ENCODE measurements at regions not wholly inside any gene's neighbourhood (a gene's known extent, or its start where the extent isn't known, plus 50 kb on each side); places are given as distances from the start of the nearest gene placed in this dataset.

DNA sequence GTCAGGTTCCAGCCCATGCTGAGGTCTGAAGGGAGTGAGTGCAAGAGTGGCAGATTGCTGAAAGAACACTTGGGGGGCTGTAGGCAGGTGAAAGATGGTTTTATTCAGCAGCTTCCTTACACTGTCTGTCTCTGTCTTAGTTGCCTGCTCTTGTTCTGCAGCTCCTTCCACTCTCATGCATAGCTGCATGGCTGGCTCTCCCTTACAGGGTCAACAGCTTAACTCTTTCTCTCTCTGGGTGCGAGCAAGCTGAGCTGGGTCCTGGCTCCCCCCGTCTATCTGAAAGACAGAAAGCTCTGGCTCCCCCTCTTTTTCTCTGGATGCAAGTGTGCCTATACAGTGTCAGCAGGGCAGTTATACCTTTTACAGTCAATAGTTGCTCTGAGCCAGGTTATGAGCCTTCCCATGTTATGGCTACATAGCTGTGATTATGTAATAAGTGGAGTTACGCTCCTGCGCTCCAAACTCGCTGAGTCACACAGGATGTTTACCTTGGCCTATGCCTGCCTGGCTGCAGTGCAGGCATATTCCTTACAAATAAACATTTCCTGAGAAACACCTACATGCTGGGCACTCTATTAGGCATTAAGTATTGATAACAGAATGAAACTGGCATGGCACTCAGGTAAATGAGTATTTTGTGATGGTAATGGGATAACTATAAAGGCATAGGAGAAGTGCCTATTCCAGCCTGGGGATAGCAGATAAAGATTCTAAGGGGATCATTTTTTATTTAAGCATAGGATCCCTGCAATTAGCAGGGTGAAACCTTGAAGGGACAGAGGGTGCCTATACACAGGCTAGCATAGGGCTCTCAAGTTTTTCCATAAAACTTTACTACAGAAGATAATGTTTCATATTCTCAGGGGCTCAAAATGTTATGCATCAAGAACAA lies 826.9 kb upstream of the PCDH9 start:
- no peak for DNase-seq (ENCODE audit: low read depth in 1 of 2, low spot score in 2 of 2)

DNA sequence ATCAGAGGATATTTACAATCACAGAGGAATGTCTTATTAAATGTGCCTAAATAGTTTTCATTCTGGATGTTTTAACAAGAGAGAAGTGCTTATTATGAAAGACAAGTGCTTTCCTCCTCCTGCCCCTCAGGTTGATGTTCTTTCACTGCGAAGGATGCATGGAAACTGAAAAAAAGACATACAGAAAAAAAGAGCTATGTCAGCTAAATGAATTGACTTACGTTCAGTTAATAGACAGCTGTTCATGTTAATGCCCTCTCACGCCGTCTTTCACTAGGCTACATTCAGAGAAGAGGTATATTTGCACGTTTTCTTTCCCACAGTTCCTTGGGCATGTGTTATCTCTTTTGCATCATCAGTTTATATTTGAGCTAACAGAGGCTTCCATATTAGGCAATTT lies 821.8 kb upstream of the PCDH9 start:
- H3K4me1 ChIP-seq (replicated peaks), result no peaks in the 10 kb centered on the region
- H3K27ac ChIP-seq, result no peak overlapping the region
- DNase-seq (ENCODE audit: low read depth in 1 of 2, low spot score in 2 of 2), result no peak
- H3K36me3 ChIP-seq, result no peaks in the 10 kb centered on the region
- H3K4me3 ChIP-seq, result no peak overlapping the region
- H3K9me3 ChIP-seq (replicated peaks), result no peaks in the 10 kb centered on the region
- H3K27me3 ChIP-seq (replicated peaks), result no peaks in the 10 kb centered on the region

More for the DNA sequence above, 826.9 kb upstream of the PCDH9 start:
- no peak overlapping the region for H3K27ac ChIP-seq
- no peak overlapping the region for H3K4me3 ChIP-seq
- no peaks in the 10 kb centered on the region for H3K9me3 ChIP-seq (replicated peaks)
- H3K36me3 ChIP-seq, result no peaks in the 10 kb centered on the region
- H3K27me3 ChIP-seq (replicated peaks), result no peaks in the 10 kb centered on the region
- no peaks in the 10 kb centered on the region for H3K4me1 ChIP-seq (replicated peaks)

DNA sequence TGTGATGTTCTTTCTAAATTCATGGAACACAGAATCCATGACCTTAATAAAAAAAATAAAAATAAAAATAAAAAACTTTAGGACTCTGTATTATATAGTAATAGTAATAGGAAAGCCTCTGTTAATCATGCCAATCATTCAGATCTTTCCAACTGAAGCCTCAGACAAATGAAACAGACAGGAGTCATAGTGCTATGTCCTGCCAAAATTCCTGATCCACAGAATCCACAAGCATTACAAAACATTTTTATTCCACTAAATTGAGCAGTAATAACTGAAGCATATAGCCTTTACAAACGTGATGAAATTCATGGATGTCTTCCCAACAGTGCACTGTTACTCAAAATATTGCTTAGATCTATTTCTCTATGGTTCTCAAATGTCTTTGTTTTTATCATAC lies 820.6 kb upstream of the PCDH9 start:
- Histone ChIP-seq H3K4me3 (no peak overlapping the region), H3K4me1 (replicated peaks) (no peaks in the 10 kb centered on the region), H3K27ac (no peak overlapping the region), H3K9me3 (replicated peaks) (no peaks in the 10 kb centered on the region), H3K36me3 (no peaks in the 10 kb centered on the region), H3K27me3 (replicated peaks) (no peaks in the 10 kb centered on the region)
- DNase-seq (ENCODE audit: low read depth in 1 of 2, low spot score in 2 of 2), result no peak

DNA sequence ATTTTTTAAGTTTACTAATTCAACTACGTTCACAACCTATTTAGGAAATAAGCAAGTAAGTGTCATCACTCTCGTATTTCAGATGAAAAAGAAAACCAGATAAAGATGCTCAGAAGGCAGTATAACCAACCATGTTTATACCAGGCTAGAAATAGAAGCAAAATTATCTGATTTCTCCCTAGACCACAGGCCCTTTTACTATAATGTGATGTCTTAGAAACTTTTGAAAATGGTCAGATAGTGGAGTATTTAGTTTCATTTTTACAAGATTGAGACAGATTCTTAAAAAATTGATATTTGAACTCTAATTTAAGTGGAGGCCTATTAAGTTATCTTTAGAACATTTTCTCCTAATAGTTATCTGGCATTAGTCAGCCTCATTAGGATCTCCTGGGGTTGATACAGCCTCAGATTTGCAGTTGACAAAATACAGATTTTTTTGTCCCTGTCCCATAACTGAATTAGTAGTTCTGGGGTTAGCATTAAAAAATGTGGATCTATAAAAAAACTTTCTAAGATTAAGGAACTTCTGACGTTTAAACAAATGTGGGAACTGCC lies 818.7 kb upstream of the PCDH9 start:
- H3K27me3 ChIP-seq (replicated peaks), result no peaks in the 10 kb centered on the region
- H3K27ac ChIP-seq, result no peak overlapping the region
- no peaks in the 10 kb centered on the region for H3K9me3 ChIP-seq (replicated peaks)
- no peak overlapping the region for H3K4me3 ChIP-seq
- no peak for DNase-seq (ENCODE audit: low read depth in 1 of 2, low spot score in 2 of 2)
- H3K36me3 ChIP-seq, result no peaks in the 10 kb centered on the region
- H3K4me1 ChIP-seq (replicated peaks), result no peaks in the 10 kb centered on the region

DNA sequence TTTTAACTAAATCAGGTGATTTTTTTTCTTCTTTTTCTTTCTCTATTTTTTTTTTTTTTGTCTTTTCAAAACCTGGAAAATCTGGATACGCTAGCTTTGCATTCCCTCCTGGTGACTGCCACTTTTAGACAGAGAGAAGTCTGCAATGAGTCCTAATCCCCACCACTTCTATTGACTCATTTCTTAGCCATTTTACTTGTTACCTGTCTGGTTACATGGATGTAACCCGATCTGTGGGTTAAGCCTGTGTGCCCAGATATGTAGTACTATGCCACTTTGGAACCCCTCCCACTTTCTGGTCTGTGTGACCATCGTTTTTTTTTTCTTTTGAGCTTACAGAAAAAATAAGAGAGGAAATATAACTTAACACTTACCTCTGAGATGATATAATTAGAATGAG lies 817.8 kb upstream of the PCDH9 start:
- DNase-seq (ENCODE audit: low read depth in 1 of 2, low spot score in 2 of 2), result no peak
- Histone ChIP-seq H3K4me3 (no peak overlapping the region), H3K36me3 (no peaks in the 10 kb centered on the region), H3K4me1 (replicated peaks) (no peaks in the 10 kb centered on the region), H3K27me3 (replicated peaks) (no peaks in the 10 kb centered on the region), H3K27ac (no peak overlapping the region), H3K9me3 (replicated peaks) (no peaks in the 10 kb centered on the region)

DNA sequence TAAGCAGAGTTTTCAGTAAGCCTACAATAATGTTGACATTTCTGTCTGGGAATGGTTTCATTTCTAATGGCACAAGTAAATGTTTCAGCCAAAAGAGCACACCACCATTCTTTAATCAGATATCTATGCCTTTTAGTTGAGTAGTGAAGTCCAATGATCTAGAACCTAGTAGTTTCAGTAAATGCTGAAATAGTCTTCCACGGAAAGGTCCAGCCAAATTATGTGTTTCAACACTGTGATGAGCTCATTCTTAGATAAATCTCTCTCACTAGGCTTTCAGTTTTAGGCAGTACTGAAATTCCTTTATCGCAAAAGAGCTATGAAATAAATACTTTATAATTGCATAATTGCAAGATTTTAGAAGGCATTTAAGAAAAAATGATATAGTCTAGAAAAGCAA lies 816.8 kb upstream of the PCDH9 start:
- H3K27me3 ChIP-seq (replicated peaks), result no peaks in the 10 kb centered on the region
- H3K9me3 ChIP-seq (replicated peaks), result no peaks in the 10 kb centered on the region
- no peak overlapping the region for H3K4me3 ChIP-seq
- no peaks in the 10 kb centered on the region for H3K36me3 ChIP-seq
- DNase-seq (ENCODE audit: low read depth in 1 of 2, low spot score in 2 of 2), result no peak
- no peaks in the 10 kb centered on the region for H3K4me1 ChIP-seq (replicated peaks)
- H3K27ac ChIP-seq, result no peak overlapping the region

DNA sequence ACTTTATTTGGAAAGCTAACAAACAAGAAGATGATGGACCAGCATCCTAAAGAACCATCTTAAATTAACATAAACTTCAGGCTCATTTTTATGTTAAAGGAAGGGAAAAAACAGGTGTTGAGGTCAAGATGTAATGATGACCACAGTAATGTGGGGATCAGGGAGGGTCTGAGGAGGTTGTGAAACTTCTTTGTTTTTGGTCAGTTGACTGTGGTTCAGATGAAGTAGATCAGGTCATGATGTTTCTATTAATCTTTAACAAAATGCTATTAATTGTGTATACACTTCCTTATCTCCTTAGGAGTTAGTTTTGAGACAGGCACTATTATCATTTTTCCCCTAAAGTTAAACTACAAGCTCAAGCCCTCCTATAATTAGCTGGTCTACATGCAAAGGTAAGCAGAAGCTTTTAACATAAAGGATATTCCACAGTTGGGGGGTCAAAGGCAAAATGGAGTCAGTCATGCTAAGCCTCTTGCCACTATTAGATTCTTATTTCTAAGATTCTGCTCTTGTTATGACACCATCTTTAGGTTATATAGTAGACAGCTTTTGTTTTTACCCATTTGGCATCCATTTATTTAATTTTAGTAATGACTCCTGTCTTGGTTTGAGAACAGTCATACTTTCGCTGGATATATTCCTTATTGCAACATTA lies 800.1 kb upstream of the PCDH9 start:
- no peaks in the 10 kb centered on the region for H3K36me3 ChIP-seq
- no peak overlapping the region for H3K27ac ChIP-seq
- H3K4me1 ChIP-seq (replicated peaks), result no peaks in the 10 kb centered on the region
- no peak for DNase-seq (ENCODE audit: low read depth in 1 of 2, low spot score in 2 of 2)
- no peaks in the 10 kb centered on the region for H3K9me3 ChIP-seq (replicated peaks)
- H3K27me3 ChIP-seq (replicated peaks), result no peaks in the 10 kb centered on the region
- H3K4me3 ChIP-seq, result no peak overlapping the region

DNA sequence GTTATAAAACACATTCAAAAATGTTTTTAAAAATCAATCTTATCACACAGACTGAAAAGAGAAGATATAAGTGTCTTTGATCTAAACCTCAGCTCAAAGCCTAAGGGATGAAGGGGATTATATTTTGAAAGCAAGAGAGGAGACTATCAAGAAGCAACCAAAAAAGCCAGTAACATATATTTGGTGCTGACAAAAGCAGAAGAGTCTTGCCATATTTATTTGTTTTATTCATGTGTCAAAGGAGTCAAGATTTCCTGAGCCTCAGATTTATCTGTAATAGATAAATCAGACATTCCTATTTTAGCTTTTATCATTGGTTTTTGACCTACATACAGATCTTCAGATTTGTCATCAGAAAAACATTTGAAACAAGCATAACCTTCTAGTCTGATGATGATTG lies 798.6 kb upstream of the PCDH9 start:
- H3K36me3 ChIP-seq, result no peaks in the 10 kb centered on the region
- H3K4me1 ChIP-seq (replicated peaks), result no peaks in the 10 kb centered on the region
- no peaks in the 10 kb centered on the region for H3K9me3 ChIP-seq (replicated peaks)
- no peaks in the 10 kb centered on the region for H3K27me3 ChIP-seq (replicated peaks)
- H3K27ac ChIP-seq, result no peak overlapping the region
- H3K4me3 ChIP-seq, result no peak overlapping the region
- no peak for DNase-seq (ENCODE audit: low read depth in 1 of 2, low spot score in 2 of 2)

DNA sequence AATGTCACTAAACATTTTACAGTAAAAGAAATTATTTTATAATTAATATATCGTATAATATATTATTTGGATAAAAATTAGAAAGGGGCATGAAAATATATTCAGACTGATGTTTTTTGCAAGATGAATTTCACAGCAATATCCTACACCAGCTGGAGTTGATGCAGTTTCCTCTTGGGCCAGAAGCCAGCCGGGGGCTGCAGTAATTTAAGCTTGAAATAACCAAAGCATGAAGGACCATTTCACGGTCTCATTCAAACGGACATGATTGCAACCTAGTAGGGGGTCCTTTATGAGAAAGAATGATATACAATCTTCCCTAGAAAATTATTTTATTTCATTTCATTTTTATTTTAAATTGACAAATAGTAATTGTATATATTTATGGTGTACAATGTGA lies 797.2 kb upstream of the PCDH9 start:
- Histone ChIP-seq H3K27me3 (replicated peaks) (no peaks in the 10 kb centered on the region), H3K9me3 (replicated peaks) (no peaks in the 10 kb centered on the region), H3K36me3 (no peaks in the 10 kb centered on the region), H3K27ac (no peak overlapping the region), H3K4me1 (replicated peaks) (no peaks in the 10 kb centered on the region), H3K4me3 (no peak overlapping the region)
- DNase-seq (ENCODE audit: low read depth in 1 of 2, low spot score in 2 of 2), result no peak

DNA sequence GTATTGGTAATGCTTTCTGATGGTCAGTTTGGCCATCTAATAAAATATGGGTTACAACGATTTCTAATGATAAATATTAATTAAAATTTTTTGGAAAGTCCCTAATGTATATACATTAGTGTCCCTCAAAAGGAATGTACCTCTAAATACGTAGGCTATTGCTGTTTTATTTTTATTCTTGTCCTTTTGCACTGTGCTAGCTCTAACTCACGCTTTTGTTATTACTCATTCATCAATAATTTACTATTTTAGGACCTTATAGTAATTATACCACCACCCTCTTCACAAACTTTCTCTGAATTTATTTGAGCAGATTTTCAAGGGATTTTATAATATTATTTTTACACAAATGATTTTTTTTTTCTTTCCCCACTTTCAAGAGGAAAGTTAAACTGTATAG lies 795.9 kb upstream of the PCDH9 start:
- Histone ChIP-seq H3K4me3 (no peak overlapping the region), H3K9me3 (replicated peaks) (no peaks in the 10 kb centered on the region), H3K36me3 (no peaks in the 10 kb centered on the region), H3K4me1 (replicated peaks) (no peaks in the 10 kb centered on the region), H3K27ac (no peak overlapping the region), H3K27me3 (replicated peaks) (no peaks in the 10 kb centered on the region)
- no peak for DNase-seq (ENCODE audit: low read depth in 1 of 2, low spot score in 2 of 2)

DNA sequence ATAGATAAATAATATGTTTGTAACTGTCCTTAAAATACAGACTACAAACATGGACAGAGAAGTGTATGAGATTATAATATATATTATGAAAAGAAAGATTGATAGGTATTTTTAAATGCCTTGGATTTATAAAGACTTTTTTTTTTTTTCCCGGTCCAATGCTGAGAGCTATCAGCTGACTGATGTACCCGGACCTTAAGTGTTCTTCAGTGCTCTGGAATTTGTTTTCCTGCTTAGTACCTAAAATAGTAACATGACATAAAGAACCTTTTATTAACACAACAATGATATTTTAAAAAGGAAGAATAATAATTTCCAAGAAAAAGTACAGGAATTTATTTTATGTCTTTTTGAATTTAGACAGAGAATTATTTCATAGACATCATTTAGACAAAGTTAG lies 795.5 kb upstream of the PCDH9 start:
- no peaks in the 10 kb centered on the region for H3K9me3 ChIP-seq (replicated peaks)

DNA sequence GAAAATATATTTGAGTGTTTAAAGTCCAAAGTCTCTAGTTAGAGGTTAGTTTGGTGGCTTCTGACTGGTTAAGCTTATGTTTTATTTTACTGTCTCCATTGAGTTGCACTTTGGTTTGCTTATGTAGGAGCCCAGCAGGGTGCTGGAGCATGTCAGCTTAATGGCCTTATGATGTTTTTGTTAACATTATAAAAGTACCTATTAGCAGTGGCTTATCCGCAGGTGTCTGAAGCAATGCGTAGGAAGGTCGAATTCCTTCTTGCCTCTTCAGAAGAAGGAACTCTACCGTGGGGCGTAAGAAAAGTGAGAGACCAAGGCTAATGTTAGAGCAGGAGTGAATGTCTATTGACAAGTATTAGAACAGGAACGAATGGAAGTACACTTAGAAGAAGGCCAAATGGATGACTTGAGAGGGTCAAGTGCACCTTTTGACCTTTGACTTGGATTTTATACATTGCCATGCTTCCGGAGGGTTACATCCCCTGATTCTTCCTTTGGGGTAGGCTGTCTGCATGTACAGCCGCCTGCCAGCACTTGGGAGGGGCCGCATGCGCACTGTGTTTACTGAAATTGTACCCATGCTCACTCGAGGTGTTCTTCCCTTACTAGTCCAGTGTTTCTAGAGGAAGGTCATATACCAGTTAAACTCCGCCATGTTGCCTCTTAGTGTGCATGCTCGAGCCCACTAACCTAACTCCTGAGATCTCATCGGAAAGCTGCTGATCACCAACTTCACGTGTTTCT lies 793.9 kb upstream of the PCDH9 start:
- no peak overlapping the region for H3K4me3 ChIP-seq
- H3K36me3 ChIP-seq, result no peaks in the 10 kb centered on the region
- H3K4me1 ChIP-seq (replicated peaks), result no peaks in the 10 kb centered on the region
- H3K9me3 ChIP-seq (replicated peaks), result no peaks in the 10 kb centered on the region
- DNase-seq (ENCODE audit: low read depth in 1 of 2, low spot score in 2 of 2), result no peak
- H3K27ac ChIP-seq, result no peak overlapping the region
- no peaks in the 10 kb centered on the region for H3K27me3 ChIP-seq (replicated peaks)

More for the DNA sequence above, 795.5 kb upstream of the PCDH9 start:
- Histone ChIP-seq H3K27me3 (replicated peaks) (no peaks in the 10 kb centered on the region), H3K4me1 (replicated peaks) (no peaks in the 10 kb centered on the region), H3K36me3 (no peaks in the 10 kb centered on the region), H3K4me3 (no peak overlapping the region), H3K27ac (no peak overlapping the region)
- no peak for DNase-seq (ENCODE audit: low read depth in 1 of 2, low spot score in 2 of 2)

DNA sequence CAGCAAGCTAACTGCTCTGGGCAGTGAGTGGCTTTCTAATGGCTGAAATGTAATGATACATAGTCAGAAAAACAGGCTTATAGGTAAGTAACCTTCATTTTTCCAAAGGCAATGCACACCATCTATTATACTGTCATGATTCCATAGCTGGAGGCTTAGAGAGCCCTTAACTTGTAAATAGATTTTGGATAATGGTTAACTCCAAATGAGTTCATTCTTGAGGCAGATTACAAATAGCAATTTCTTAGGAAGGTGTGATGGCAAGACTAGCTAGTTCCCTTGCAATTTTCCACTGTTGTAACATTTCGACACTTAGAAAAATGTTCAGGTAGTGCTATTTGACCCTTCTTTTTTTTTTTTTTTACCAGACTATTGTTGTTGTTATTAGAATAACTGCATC lies 789.8 kb upstream of the PCDH9 start:
- no peak for DNase-seq (ENCODE audit: low read depth in 1 of 2, low spot score in 2 of 2)
- Histone ChIP-seq H3K36me3 (no peaks in the 10 kb centered on the region), H3K4me3 (no peak overlapping the region), H3K9me3 (replicated peaks) (no peaks in the 10 kb centered on the region), H3K27me3 (replicated peaks) (no peaks in the 10 kb centered on the region), H3K27ac (no peak overlapping the region), H3K4me1 (replicated peaks) (no peaks in the 10 kb centered on the region)

DNA sequence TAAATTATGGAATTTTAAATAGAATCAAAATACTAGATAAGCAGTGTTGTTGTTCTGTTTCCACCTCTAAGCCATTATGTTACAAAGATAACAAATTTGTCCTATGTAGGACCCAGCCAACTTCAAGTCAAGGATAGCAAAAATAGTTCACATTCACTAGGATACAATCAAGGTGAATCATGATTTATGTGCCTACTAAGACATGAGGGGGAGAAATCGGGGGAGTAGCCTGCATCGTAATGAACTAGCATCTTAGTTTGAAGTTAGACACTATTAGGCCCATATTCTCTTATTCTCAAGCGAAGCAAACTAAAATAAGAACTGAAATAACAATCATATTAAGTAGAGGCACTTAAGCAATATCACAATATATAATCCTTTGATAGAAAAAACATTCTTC lies 779.4 kb upstream of the PCDH9 start:
- Histone ChIP-seq H3K9me3 (replicated peaks) (no peaks in the 10 kb centered on the region), H3K4me1 (replicated peaks) (no peaks in the 10 kb centered on the region), H3K27me3 (replicated peaks) (no peaks in the 10 kb centered on the region), H3K4me3 (no peak overlapping the region), H3K27ac (no peak overlapping the region), H3K36me3 (no peaks in the 10 kb centered on the region)
- no peak for DNase-seq (ENCODE audit: low read depth in 1 of 2, low spot score in 2 of 2)
